NOMO-1 (cell line): ENCODE measurements at regions not wholly inside any gene's neighbourhood (a gene's known extent, or its start where the extent isn't known, plus 50 kb on each side); places are given as distances from the start of the nearest gene placed in this dataset.
"Not testable (repeated sequence)": the region's sequence is repeated elsewhere in the genome, so short reads cannot be mapped to it uniquely, and the experiment has no call there.

Experiments used
- DNase-seq, 2 experiments: peaks; one replicate each; lab custom pipeline; 2025; ENCODE audit not compliant: unreplicated experiment in 2 of 2; lab: John Stamatoyannopoulos, UW

DNA sequence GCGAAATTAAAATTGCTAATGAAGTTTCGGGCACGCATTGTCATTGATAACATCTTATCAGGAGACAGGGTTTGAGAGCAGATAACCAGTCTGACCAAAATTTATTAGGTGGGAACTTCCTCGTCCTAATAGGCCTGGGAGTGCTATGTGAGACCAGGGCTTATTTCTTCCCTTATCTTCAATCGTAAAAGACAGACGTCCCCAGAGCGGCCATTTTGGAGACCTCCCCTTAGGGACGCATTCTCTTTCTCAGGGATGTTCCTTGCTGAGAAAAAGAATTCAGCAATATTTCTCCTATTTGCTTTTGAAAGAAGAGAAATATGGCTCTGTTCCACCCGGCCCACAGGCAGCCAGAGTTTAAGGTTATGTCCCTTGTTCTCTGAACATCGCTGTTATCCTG lies 184.7 kb downstream of the OSTF1 start:
- DNase-seq: not testable (repeated sequence)

DNA sequence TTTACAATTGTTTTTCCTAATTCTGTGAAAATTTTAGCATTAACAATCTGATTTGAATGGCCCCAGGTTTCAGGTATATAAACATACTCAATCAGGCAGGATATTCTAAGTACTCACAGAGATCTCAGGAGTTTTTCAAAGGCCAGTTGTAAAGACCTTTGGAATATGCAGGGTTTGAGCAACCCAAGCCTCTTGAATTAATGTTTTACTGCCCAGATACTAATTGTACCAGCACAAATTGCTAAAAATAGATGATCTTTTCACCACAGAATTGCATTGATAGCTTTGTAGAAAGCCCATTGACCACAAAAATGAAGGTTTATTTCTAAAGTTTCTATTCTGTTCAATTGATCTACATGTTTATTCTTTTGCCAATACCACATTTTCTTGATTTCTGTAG lies 186.5 kb downstream of the OSTF1 start:
- DNase-seq: no peak

DNA sequence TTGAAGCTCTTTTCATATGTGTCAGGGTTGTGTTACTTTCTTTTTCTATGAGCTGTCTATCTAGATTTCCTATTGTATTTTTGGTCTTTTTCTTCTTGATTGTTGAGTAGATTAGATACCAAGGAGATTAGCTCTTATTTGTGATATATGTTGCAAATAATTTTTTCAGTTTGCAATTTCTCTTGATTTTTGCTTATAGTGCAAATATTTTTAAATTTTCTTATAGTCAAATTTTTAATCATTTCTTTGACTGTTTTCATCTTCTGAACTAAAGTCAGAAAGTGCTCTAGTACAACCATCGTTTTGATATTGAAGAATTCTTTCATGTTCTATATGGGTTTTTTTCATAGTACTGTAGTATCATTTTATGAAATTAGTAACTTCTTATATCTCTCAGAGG lies 193.7 kb downstream of the OSTF1 start:
- DNase-seq: no peak

DNA sequence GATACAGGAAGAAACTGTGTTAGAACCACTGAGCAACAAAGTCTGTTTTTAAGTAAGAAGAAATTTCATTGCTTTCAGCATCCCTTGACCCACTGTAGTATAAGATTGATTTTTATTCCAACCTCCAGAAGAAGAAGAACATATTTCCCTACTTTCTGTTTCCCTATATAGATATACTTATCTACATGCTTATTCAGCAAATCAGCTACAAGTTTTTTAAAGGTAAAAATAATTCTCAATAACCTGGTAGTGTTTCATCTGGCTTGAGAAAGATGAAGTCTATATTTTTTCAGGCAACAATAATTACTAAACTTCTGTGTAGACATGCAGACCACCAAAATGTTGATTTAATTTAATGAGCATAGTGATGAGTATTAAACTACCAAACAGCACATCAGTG lies 201.0 kb downstream of the OSTF1 start:
- no peak for DNase-seq

DNA sequence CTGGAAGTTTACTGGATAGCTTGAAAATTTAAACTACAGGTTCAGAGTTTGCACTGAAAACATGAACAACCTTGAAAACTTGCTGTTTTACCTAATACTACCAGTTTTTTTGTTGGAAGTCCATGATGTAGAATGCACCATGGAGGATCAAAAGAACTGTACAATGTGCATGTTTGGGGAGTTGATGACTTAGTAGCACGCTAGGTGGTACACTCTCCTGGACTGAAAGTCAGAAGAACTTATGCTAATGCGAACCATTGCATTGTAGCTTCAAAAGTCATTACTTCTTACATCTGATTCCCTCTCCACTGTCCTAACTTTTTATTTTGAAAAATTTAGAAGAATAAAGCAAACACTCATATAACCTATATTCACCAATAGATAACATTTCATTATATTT lies 211.0 kb downstream of the OSTF1 start:
- no peak for DNase-seq

DNA sequence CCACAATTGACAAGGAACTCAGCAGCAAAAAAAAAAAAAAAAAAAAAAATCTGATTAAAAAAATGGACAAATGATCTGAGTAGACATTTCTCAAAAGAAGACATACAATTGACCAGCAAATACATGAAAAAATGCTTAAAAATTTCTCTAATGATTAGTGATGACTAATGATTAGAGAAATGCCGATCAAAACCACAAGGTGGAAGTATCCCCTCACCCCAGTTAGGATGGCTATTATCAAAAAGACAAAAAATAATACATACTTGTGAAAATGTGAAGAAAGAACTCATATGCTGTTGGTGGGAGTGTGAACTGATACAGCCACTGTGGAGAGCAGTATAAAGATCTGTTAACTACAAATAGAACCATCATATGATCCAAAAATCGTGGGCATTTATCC lies 245.3 kb downstream of the OSTF1 start:
- no peak for DNase-seq

DNA sequence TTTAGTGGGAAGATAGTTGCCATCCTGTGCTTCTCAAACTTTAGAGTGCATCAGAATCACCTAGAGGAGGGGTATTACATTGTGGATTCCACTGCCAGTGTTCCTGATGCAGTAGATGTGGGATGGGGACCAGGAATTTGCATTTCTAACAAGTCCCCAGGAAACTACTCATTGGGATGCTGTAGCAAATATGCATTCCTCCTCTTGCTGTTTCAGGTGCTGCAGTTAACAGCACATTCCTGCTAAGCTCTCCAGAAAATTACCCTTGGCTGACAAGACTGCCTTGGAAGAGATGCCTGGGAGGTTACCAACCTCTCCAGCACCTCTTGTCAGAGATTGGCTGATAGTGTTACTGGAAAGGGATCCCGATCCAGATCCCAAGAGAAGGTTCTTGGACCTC lies 270.5 kb downstream of the OSTF1 start:
- DNase-seq: no peak

DNA sequence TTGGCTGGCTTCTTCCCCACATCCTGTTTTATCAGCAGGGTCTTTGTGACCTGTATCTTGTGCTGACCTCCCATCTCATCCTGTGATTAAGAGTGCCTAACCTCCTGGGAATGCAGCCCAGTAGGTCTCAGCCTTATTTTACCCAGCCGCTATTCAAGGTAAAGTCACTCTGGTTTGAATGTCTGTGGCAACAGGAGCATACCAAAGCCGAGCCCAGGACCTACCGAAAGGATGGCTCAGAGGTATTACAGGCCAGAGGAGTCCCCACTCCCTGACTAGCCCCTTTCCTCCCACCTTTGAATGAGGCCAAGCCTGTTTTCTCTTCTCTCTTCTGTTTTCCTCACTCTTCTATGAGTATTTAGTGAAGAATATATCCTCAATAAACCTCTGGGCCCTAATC lies 271.3 kb downstream of the OSTF1 start:
- DNase-seq: no peak

DNA sequence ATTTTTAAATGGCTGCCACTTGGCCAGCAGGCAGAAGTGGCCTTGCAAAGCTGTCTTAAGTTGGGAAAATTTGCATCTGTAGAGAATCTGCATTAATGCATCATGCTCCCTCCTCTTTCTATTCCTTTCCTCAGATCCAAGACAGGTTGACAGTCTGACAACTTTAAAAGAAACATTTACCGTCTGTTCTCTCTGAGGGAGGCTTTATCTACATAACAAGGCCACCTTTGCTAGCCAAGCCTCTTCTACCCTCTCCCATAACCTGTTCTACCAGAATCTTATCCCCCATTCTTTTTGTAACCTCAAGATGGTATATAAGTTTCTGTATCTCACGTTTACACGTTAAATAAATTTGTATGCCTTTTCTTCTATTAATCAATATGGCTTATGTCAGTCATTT lies 271.9 kb downstream of the OSTF1 start:
- DNase-seq: no peak

DNA sequence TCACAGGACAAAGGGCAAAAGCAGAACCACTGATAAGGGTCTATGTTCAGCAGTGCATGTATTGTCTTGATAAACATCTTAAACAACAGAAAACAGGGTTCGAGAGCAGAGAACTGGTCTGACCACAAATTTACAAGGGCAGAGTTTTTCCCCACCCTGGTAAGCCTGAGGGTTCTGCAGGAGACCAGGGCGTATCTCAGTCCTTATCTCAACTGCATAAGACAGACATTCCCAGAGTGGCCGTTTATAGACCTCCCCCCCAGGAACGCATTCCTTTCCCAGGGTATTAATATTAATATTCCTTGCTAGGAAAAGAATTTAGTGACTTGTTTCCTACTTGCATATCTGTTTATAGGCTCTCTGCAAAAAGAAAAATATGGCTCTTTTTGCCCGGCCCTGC lies 274.1 kb downstream of the OSTF1 start:
- DNase-seq: not testable (repeated sequence)

DNA sequence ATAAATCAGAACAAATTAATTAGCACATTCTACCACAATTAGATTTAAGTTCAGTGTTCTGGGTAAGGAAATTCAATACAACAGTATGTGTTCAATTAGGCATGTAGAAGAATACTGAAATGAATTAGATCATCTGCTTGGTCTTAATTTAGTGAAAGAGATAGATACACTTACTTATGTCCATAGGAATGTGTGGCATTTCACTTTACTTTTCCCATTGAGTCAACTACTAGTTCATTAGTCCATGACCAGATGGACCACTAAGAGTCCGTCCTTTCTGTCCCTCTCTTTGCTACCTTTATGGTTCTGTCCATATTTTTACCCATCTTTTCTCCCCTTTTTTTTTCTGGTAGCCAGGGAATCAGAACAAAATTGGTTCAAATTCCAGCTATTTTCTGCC lies 276.9 kb downstream of the OSTF1 start:
- DNase-seq: no peak

DNA sequence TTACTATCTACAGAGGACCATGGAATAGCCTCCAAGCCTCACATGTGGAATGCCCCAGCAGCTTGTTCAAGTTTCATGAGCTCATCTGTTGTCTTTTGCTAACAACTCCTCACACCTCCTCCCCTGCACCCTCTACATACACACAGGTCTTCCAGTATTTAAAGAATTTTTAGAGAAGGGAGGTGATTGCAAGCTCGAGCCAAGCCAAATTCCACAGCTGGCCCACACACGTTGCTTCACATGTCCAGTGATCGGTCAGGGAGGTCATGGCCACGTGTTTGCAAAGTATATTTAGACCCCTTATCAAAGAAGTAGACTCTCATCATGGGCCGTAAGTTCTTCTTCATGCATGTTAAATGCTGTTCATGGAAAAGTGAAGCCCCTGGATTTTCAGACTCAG lies 281.7 kb downstream of the OSTF1 start:
- no peak for DNase-seq

DNA sequence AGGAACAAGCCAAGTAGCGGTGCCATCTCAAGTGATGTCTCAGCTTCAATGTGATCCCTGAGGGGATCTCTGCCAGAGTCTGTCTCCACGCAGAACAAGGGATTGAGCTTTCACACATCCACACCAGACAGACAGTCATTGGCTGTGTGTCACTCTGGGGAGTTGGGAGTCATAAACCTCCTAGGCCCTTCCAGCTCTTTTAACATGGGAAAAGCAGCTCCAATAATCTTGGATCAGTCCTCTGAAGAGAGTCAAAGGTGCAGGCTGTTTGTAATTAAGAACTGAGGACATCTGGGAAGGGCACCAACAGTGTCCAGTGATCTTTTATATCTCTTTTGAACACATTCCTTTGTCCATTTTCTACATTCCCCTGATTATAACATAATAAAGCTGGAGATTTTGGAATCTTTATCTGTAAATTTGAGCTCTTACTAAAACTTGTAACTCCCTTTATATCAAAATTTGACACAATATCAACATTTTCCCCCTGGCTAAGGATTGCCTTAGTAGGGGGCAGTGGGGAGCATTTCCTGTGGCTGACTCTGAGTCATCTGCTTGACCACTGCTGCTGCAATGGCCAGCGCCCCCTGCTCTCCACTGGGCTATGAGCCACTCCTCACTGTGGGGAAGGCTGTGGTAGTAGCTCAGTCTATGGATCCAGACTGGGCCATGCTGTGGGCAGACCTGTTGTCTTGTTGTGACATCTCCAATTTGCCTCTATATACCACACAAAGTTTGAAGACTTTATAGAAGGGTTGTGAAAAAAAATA lies 284.4 kb downstream of the OSTF1 start:
- DNase-seq: no peak

DNA sequence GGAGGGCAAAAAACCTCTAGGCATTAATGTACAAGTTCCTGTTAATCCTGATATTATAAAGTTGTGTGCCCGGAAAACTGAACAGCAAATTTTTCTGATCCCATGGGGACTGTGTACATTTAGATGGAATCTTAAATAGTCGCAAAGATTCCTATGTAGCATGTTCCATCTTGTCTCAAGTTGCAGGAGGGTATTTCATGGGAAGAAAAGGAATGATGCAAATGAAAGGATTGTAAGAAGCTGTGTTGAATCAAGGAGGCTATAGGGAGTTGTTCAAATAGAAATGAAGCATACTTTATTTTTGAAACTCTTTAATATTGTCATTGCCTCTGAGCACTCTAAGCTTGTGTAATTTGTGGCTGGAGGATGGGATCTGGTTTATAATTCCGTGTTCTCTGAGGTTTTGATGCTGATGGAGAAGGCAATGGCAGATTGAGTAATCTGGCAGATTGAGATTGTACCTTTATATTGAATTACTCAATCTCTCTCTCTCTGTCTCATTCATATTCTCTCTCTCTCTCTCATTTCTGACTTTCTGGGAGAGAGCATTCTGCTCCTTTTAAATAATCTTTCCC lies 288.5 kb downstream of the OSTF1 start:
- DNase-seq: no peak

DNA sequence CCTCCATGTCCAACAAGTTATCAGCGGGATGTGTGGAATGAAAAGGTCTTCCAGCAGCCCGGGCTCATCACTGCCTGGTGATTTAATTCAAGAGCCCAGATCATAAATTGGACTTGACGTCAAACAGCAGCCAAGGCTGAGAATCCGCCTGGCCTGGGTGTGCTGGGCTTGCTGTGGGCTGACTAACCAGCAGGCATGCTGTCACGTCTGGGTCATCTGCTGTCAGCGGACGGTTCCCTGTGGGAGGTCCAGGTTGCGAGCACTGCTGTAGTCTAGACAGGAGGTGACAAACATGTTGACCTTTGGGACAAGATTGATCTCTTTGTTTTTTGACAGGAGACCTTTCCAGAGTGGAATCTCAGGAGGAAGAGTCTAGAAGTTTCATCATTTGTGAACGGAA lies 289.7 kb downstream of the OSTF1 start:
- no peak for DNase-seq

DNA sequence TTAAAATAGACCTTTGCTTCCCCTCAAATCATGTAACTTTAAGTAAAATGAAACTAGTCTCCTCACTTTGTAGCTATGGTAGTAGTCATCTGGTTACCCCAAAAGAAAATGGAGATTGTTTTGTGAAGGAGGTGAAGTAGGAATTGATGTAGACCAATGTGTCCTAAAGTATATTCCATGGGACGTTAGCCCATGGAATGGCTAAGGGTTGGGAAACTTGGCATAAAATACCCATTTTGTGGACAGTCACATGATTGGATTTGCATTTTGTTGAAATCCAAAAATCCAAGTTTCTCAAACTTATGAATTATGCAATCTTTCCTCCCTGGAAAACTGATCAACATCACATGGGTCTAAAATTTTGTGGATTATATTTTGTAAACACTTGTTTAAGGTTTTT lies 290.6 kb downstream of the OSTF1 start:
- no peak for DNase-seq

DNA sequence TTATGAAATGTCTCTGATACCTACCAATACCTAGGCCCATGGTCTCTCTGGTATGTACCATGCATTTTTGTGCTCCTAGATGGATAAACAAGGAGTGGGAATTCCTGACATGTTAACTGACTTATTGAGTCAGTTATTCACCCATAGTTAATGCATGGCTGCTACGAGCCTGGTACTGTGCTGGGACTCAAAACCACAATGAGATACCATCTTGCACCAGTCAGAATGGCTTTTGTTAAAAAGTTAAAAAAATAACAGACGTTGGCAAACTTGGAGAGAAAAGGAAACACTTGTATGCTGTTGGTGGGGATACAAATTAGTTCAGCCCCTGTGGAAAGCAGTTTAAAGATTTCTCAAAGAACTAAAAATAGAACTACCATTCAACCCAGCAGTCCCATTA lies 293.8 kb downstream of the OSTF1 start:
- DNase-seq: no peak

DNA sequence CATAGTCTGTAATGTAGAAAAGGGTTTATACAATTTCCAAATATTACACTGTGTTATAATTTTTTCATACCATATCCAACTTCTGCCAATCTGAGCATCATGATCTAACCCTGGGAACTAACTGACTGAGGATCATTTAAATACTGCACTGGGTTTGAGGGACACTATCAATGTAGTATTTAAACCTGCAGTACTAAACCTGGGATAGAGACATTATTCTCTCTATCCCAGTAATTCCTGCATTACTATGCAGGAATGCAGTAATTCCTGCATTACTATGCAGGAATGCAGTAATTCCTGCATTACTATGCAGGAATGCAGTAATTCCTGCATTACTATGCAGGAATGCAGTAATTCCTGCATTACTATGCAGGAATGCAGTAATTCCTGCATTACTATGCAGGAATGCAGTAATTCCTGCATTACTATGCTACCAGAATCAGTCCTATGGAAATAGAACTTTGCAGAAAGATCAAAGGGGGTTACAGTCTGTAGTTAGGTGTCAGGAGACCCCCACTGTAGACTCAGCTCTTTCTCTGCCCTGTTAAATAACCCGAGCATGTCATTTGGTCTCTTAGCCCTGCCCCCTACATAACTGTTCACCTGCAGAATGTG lies 295.2 kb downstream of the OSTF1 start:
- not testable (repeated sequence) for DNase-seq

DNA sequence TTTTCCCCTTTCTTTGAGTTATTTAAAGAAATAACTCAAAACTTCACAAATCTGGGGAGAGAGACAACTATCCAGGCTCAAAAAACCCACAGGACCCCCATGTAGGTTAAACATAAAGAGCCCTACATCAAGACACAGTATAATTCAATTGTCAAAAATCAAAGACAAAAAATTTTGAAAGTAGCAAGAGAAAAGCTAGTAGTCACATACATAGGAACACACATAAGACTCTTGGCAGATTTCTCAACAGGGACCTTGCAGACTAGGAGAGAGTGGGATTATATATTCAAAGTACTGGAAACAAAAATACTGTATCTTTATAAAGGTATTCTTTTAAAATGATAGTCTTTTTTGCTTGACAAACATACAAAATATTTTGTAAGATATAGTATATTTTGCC lies 296.9 kb downstream of the OSTF1 start:
- DNase-seq: no peak

DNA sequence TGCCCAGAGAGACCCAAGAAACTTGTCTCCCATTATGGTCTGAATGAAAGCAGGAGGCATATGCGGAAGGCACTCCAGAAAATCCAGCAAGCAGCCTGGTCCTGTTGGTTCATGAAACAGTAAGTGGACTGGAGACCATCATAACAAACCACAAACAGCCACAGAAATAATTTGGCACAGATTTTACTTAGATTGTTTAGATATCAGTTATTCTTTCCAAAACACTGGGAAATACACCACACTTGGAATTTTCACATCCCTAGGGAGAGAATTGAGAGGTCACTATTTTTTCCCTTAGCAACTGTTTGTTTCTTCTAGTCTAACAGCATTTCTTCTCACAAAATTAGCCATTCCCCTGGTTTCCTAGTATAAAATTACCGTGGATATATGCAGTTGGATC lies 300.8 kb downstream of the OSTF1 start:
- DNase-seq: no peak

DNA sequence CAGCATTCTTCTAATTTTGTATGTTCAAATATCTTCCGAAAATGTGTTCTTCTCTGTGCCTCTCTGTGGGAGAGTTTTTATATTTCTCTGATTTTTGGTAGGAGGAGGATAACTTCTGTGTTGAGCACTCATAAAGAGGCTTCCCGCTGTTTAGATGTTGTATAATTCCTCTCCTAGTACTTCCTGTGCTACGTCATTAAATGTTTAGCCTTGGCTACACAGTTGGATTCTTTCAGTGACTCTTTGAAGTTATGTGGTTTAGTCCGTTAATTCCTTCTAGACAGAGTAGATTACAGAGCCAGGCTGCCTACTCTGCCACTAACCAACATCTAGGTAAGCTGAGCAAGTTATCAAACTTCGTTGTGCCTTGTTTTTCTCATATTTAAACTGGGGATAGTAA lies 302.6 kb downstream of the OSTF1 start:
- DNase-seq: no peak

DNA sequence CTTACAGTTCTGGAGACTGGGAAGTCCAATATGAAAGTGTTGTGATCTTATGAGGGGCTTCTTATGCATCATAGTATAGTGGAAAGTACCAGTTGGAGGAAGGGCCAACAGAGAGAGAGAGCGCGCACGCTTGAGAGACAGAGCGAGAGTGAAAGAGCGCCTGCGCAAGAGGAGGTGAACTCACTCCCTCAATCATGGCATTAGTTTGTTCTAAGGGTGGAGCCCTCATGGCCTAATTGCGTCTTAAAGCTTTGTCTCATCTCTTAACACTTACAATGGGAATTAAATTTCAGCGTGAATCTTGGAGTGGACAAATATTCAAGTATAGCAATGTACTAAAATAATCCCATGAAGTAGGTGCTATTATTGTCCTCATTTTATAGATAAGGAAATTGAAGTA lies 303.2 kb downstream of the OSTF1 start:
- DNase-seq: no peak
